OCI-LY1 (cell line): ENCODE measurements at regions not wholly inside any gene's neighbourhood (a gene's known extent, or its start where the extent isn't known, plus 50 kb on each side); places are given as distances from the start of the nearest gene placed in this dataset.

Experiments used
- CTCF ChIP-seq: fragments of 200-600 bp; sonication (generic), shearing (Covaris generic); IDR thresholded peaks from 2 replicates; pipeline ENCODE4 v1.5.1; 2017; ENCODE audit warnings: mild to moderate bottlenecking, antibody characterized with exemption, low read length, moderate library complexity, mixed read lengths
- EZH2 ChIP-seq: fragments of 200-600 bp; sonication (generic), shearing (Covaris generic); IDR thresholded peaks from 2 replicates; pipeline ENCODE4 v1.8.0; 2017; ENCODE audit warnings: borderline replicate concordance, mixed run types, mild to moderate bottlenecking, antibody characterized with exemption, low read length, moderate library complexity, mixed read lengths

GRCh38 chr20:40913224-40914185 lies 115.1 kb upstream of the TOP1 start:
- TF ChIP-seq EZH2, result no peak
- no peak for TF ChIP-seq CTCF
